PC-3 (cell line): ENCODE measurements at regions not wholly inside any gene's neighbourhood (a gene's known extent, or its start where the extent isn't known, plus 50 kb on each side); places are given as distances from the start of the nearest gene placed in this dataset.

ENCODE experiments used
- ATAC-seq: fragments of 200-7000 bp; cut with Tn5 transposase; 2 replicates; pipeline ENCODE4 v1.9.1; 2020; ENCODE audit warnings: mild to moderate bottlenecking, moderate library complexity
- BruUV-seq: library from RNA; stranded (reverse); fragments of 400-500 nt; replicated peaks from 2 replicates; lab custom pipeline; 2021; lab: Mats Ljungman, UMichigan
- CTCF ChIA-PET: fragments of 300-600 bp; sonication (Branson Sonifier 250); formaldehyde crosslinking; loops from one replicate; lab custom pipeline; 2022; ENCODE audit warnings: antibody characterized with exemption; lab: Charles Lee
- POLR2A ChIA-PET: fragments of 300-600 bp; sonication (Branson Sonifier 250); formaldehyde crosslinking; loops from one replicate; lab custom pipeline; 2022; ENCODE audit warnings: antibody characterized with exemption; ENCODE audit not compliant: unreplicated experiment; lab: Charles Lee
- DNase-seq: peaks from one replicate; pipeline ENCODE4 v3.0.0-alpha.2; 2015
- H2AFZ ChIP-seq: fragments of 300-600 bp; sonication (generic); 2 replicates; pipeline ENCODE4 v1.6.0; 2016; ENCODE audit warnings: antibody characterized with exemption, low read length
- H3F3A ChIP-seq: fragments of 300-600 bp; sonication (generic); one replicate; pipeline ENCODE4 v1.6.0; 2017; ENCODE audit warnings: antibody characterized with exemption, low read length, control low read depth, mild to moderate bottlenecking; ENCODE audit not compliant: unreplicated experiment
- H3K27ac ChIP-seq: fragments of 300-600 bp; sonication (generic); 2 replicates; pipeline ENCODE4 v1.5.1; 2016; ENCODE audit warnings: mild to moderate bottlenecking, low read length
- H3K27me3 ChIP-seq: fragments of 300-600 bp; sonication (generic); 2 replicates; pipeline ENCODE4 v1.6.1; 2016; ENCODE audit warnings: low read length, mixed read lengths
- H3K36me3 ChIP-seq: fragments of 300-600 bp; sonication (generic); 2 replicates; pipeline ENCODE4 v1.6.1; 2016; ENCODE audit warnings: low read depth, mixed run types, low read length, mixed read lengths
- H3K4me1 ChIP-seq: fragments of 300-600 bp; sonication (generic); 2 replicates; pipeline ENCODE4 v1.5.1; 2016; ENCODE audit warnings: low read length; ENCODE audit not compliant: insufficient read depth
- H3K4me2 ChIP-seq: fragments of 300-600 bp; sonication (generic); 2 replicates; pipeline ENCODE4 v1.6.0; 2016; ENCODE audit warnings: low read length
- H3K4me3 ChIP-seq: fragments of 300-600 bp; sonication (generic); 2 replicates; pipeline ENCODE4 v1.5.1; 2016; ENCODE audit warnings: mild to moderate bottlenecking, low read length, mixed read lengths
- H3K79me2 ChIP-seq: fragments of 300-600 bp; sonication (generic); 2 replicates; pipeline ENCODE4 v1.6.1; 2017; ENCODE audit warnings: low read length, mixed read lengths
- H3K9ac ChIP-seq: fragments of 300-600 bp; sonication (generic); 2 replicates; pipeline ENCODE4 v1.6.0; 2016; ENCODE audit warnings: mild to moderate bottlenecking, low read length
- H3K9me2 ChIP-seq: fragments of 300-600 bp; sonication (generic); replicated peaks from 2 replicates; pipeline ENCODE4 v1.6.1; 2016; ENCODE audit warnings: mixed run types, low read length, mixed read lengths
- H3K9me3 ChIP-seq: fragments of 300-600 bp; sonication (generic); 2 replicates; pipeline ENCODE4 v1.6.1; 2016; ENCODE audit warnings: low read length, mixed read lengths
- H4K20me1 ChIP-seq: fragments of 300-600 bp; sonication (generic); 2 replicates; pipeline ENCODE4 v1.6.1; 2016; ENCODE audit warnings: low read length, mixed read lengths
- EZH2 ChIP-seq: fragments of 300-600 bp; sonication (generic); IDR thresholded peaks from one replicate; pipeline ENCODE4 v1.6.1; 2017; ENCODE audit warnings: antibody characterized with exemption, mild to moderate bottlenecking, low read length; ENCODE audit not compliant: unreplicated experiment
- EZH2phosphoT487 ChIP-seq: fragments of 300-600 bp; sonication (generic); IDR thresholded peaks from 2 replicates; pipeline ENCODE4 v1.6.1; 2018; ENCODE audit warnings: mild to moderate bottlenecking, antibody characterized with exemption, low read length, borderline replicate concordance
- intact Hi-C: fragments of 100-400 bp; cut with micrococcal nuclease; formaldehyde crosslinking; loops from 2 replicates; pipeline ENCODE4 v1.9.0; 2023
- TF ChIP-seq, protein P1 (sequence below): fragments of 300-600 bp; sonication (generic); conservative IDR thresholded peaks from 2 replicates; pipeline ENCODE4 v1.5.1; 2017; ENCODE audit warnings: antibody characterized with exemption, low read depth, mild to moderate bottlenecking, low read length

DNA sequence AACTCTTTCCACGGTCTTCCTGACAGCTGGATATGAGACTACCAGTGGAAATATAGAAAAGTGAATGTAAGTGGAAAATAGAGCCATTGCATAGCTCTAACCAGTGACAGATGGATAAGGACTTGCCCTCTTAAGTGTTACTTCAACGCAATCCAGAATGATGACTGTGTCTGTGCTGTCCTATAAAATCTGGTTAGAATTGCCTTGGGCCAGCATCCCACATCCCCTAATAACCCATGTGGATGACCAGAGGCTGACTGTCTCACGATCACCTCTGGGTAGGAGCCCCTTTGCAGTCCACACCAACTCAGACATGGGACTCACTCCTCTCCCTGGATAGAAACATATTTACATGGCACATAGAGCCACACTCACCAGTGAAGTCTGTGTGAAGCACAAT lies 186.6 kb downstream of the C1D start:
- H4K20me1 ChIP-seq = no peaks in the 10 kb centered on the region
- BruUV-seq = no TSS peak
- H3F3A ChIP-seq = no peaks in the 10 kb centered on the region
- intact Hi-C loops = no loop called here
- TF ChIP-seq EZH2 (no peak), EZH2phosphoT487 (no peak)
- TF ChIP-seq, protein P1, sequence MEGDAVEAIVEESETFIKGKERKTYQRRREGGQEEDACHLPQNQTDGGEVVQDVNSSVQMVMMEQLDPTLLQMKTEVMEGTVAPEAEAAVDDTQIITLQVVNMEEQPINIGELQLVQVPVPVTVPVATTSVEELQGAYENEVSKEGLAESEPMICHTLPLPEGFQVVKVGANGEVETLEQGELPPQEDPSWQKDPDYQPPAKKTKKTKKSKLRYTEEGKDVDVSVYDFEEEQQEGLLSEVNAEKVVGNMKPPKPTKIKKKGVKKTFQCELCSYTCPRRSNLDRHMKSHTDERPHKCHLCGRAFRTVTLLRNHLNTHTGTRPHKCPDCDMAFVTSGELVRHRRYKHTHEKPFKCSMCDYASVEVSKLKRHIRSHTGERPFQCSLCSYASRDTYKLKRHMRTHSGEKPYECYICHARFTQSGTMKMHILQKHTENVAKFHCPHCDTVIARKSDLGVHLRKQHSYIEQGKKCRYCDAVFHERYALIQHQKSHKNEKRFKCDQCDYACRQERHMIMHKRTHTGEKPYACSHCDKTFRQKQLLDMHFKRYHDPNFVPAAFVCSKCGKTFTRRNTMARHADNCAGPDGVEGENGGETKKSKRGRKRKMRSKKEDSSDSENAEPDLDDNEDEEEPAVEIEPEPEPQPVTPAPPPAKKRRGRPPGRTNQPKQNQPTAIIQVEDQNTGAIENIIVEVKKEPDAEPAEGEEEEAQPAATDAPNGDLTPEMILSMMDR = no peak
- H2AFZ ChIP-seq = no peak overlapping the region
- H3K27ac ChIP-seq = no peak overlapping the region
- H3K27me3 ChIP-seq = no peaks in the 10 kb centered on the region
- ChIA-PET POLR2A (no interaction called here), CTCF (no interaction called here)
- no peaks in the 10 kb centered on the region for H3K79me2 ChIP-seq
- ATAC-seq = peak; percentile 64
- peak; percentile 84 for DNase-seq
- no peaks in the 10 kb centered on the region for H3K9me3 ChIP-seq
- no peak overlapping the region for H3K9ac ChIP-seq
- H3K4me2 ChIP-seq = 0 out of 2 replicates have a peak overlapping the region, but pooled peaks have one; percentile 1
- no peaks in the 10 kb centered on the region for H3K9me2 ChIP-seq
- H3K36me3 ChIP-seq = no peaks in the 10 kb centered on the region
- peaks cover 42% of the 10 kb centered on the region for H3K4me1 ChIP-seq
- H3K4me3 ChIP-seq = no peak overlapping the region

DNA sequence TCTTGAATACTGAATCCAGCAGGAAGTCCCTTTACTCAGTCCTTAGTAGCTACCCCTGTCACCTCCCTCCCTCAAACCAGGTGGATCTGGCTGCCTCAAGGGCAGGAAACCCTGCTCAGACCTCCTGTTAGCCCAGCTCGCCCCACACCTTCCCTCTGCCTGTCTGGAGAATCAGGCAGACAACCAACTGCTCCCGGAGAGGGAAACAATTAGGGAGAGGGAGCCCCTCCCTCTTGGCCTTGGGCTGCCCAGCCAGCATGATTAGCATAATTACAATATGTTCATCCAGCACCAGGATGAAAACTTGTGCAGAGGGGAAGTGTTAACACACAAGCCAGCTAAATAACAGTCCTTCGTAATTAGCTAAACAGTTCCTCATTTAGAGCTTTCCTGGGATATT lies 185.5 kb downstream of the C1D start:
- ChIA-PET POLR2A (no interaction called here), CTCF (no interaction called here)
- ATAC-seq (no peak), DNase-seq (no peak)
- Histone ChIP-seq H3K9me3 (no peaks in the 10 kb centered on the region), H3K79me2 (no peaks in the 10 kb centered on the region), H3K27ac (no peak overlapping the region), H3K4me2 (no peak overlapping the region), H3K4me1 (peaks cover 31% of the 10 kb centered on the region), H3K4me3 (no peak overlapping the region), H3K36me3 (no peaks in the 10 kb centered on the region), H3K27me3 (no peaks in the 10 kb centered on the region), H3K9me2 (no peaks in the 10 kb centered on the region), H2AFZ (no peak overlapping the region), H3K9ac (no peak overlapping the region), H3F3A (no peaks in the 10 kb centered on the region), H4K20me1 (no peaks in the 10 kb centered on the region)
- intact Hi-C loops = no loop called here
- TF ChIP-seq EZH2 = no peak
- no peak for TF ChIP-seq EZH2phosphoT487
- TF ChIP-seq, protein P1 = no peak
- BruUV-seq = no TSS peak

GRCh38 chr2:67878743-67879142 lies 184.1 kb downstream of the C1D start:
- Histone ChIP-seq H3K27me3 (no peaks in the 10 kb centered on the region), H3K4me3 (no peak overlapping the region), H3K9ac (no peak overlapping the region), H3K36me3 (no peaks in the 10 kb centered on the region), H3K4me2 (no peak overlapping the region), H2AFZ (no peak overlapping the region), H3K9me2 (no peaks in the 10 kb centered on the region), H3F3A (no peaks in the 10 kb centered on the region), H3K27ac (no peak overlapping the region), H3K9me3 (no peaks in the 10 kb centered on the region), H4K20me1 (no peaks in the 10 kb centered on the region), H3K79me2 (no peaks in the 10 kb centered on the region), H3K4me1 (peaks cover 22% of the 10 kb centered on the region; the same call in 1 of the 2 replicates)
- TF ChIP-seq EZH2phosphoT487 = no peak
- no peak for TF ChIP-seq EZH2
- TF ChIP-seq, protein P1 = no peak
- ChIA-PET CTCF (no interaction called here), POLR2A (no interaction called here)
- DNase-seq (no peak), ATAC-seq (no peak)
- intact Hi-C loops = no loop called here
- no TSS peak for BruUV-seq
